Spleen (tissue), 11 donors: ENCODE measurements at regions not wholly inside any gene's neighbourhood (a gene's known extent, or its start where the extent isn't known, plus 50 kb on each side); places are given as distances from the start of the nearest gene placed in this dataset.

ENCODE experiments used
- DNase-seq: peaks from one replicate; pipeline ENCODE4 v3.0.0-alpha.2; 2020
- H3K27ac ChIP-seq, 8 donors: fragments of 200-600 bp; sonication (generic) in 7 of 8; 1 replicate in 4 of 8; 2 replicates in 4 of 8; pipeline versions ENCODE4 v1.5.0 to v1.8.0; 2016 to 2021; ENCODE audit warnings: inconsistent platforms in 4 of 8, mild to moderate bottlenecking in 4 of 8, moderate library complexity in 1 of 8
- H3K27me3 ChIP-seq, 7 donors: fragments of 200-600 bp; sonication (generic) in 6 of 7; replicated peaks in 1 of 7; 1 replicate in 4 of 7; 2 replicates in 3 of 7; pipeline versions ENCODE4 v1.5.0 to v1.8.0; 2016 to 2021; ENCODE audit warnings: inconsistent platforms in 3 of 7, mild to moderate bottlenecking in 1 of 7
- H3K36me3 ChIP-seq, 6 donors: fragments of 200-600 bp; sonication (generic) in 5 of 6; 1 replicate in 4 of 6; 2 replicates in 2 of 6; pipeline versions ENCODE4 v1.5.0 to v1.8.0; 2016 to 2021; ENCODE audit warnings: inconsistent platforms in 2 of 6
- H3K4me1 ChIP-seq, 6 donors: fragments of 200-600 bp; sonication (generic) in 5 of 6; 1 replicate in 3 of 6; 2 replicates in 3 of 6; pipeline versions ENCODE4 v1.5.0 to v1.8.0; 2016 to 2021; ENCODE audit warnings: inconsistent platforms in 3 of 6
- H3K4me3 ChIP-seq, 8 donors: fragments of 200-600 bp; sonication (generic) in 7 of 8; 1 replicate in 4 of 8; 2 replicates in 4 of 8; pipeline versions ENCODE4 v1.5.0 to v1.8.0; 2016 to 2021; ENCODE audit warnings: inconsistent platforms in 4 of 8, mild to moderate bottlenecking in 4 of 8, moderate library complexity in 2 of 8
- H3K9me3 ChIP-seq, 8 donors: fragments of 200-600 bp; sonication (generic) in 7 of 8; 1 replicate in 4 of 8; 2 replicates in 4 of 8; pipeline versions ENCODE4 v1.5.0 to v1.8.0; 2016 to 2021; ENCODE audit warnings: inconsistent platforms in 4 of 8
- POLR2A ChIP-seq, 3 donors: fragments of 450-650 bp; IDR thresholded peaks; one replicate each; pipeline ENCODE4 v1.5.1; 2017; ENCODE audit warnings: antibody characterized with exemption in 3 of 3, mild to moderate bottlenecking in 1 of 3
- POLR2AphosphoS5 ChIP-seq, 3 donors: sonication (generic); formaldehyde crosslinking; IDR thresholded peaks; one replicate each; pipeline ENCODE4 v1.5.1; 2017; ENCODE audit warnings: antibody characterized with exemption in 3 of 3
- WGBS, 5 donors: extraction: QIAGEN DNeasy Blood & Tissue Kit in 3 of 5; methylation state at CpG; one replicate each; pipeline versions ENCODE4 v1.1.5 to v1.1.7; 2013 to 2018; 5-methylcytosine and 5-hydroxymethylcytosine counted together
- intact Hi-C: fragments of 100-400 bp; cut with DNase I; formaldehyde crosslinking; loops from one replicate; pipeline ENCODE4 v1.15.0; 2023; ENCODE audit warnings: low total_unique reads
- TF ChIP-seq, protein P1 (sequence below), 11 experiments: fragments of 200-600 bp in 7 of 11; fragments of 450-650 bp in 4 of 11; sonication (generic) in 4 of 11; IDR thresholded peaks in 8 of 11; conservative IDR thresholded peaks in 3 of 11; 1 replicate in 7 of 11; 2 replicates in 4 of 11; pipeline versions ENCODE4 v1.4.0 to v1.8.0; 2016 to 2021; ENCODE audit warnings: antibody characterized with exemption in 11 of 11, inconsistent platforms in 4 of 11, mild to moderate bottlenecking in 1 of 11
- donor health status: healthy with polysubstance abuse.
- donor health status: DM: no; HTN: no; CAD: no; lungs with moderate emphysema.
- donor health status: DM: no; HTN: no; CAD: no.
- donor health status: Bipolar disorder and iron deficiency.
- donor health status: healthy.
- donor health status: DM: no; HTN: no; CAD: no.
- donor health status: DM: yes; HTN: yes; CAD: no.

DNA sequence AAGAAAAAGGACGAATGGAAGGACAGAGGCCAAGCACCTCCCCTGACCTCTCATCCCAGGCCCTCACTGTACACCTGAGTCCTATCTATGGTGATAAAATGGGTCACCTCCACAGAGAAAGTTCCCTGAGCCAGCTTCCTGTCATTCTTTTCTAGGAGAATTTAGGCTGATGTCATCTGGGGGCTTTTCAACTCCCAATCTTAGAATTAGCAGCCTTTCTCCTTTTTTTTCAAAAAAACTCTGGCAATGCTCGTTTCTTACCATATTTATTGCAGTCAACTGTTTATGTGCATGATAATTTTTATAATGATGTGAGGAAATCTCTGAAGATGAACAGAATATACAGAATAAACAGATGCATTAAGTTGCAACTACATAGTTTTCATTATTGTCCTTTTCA lies 177.6 kb downstream of the SNAPC1 start:
- intact Hi-C loops = no loop called here
- 41 to 58% (median 56%) methylated on average over 2 of the region's 2 CpGs for WGBS, 5 donors

DNA sequence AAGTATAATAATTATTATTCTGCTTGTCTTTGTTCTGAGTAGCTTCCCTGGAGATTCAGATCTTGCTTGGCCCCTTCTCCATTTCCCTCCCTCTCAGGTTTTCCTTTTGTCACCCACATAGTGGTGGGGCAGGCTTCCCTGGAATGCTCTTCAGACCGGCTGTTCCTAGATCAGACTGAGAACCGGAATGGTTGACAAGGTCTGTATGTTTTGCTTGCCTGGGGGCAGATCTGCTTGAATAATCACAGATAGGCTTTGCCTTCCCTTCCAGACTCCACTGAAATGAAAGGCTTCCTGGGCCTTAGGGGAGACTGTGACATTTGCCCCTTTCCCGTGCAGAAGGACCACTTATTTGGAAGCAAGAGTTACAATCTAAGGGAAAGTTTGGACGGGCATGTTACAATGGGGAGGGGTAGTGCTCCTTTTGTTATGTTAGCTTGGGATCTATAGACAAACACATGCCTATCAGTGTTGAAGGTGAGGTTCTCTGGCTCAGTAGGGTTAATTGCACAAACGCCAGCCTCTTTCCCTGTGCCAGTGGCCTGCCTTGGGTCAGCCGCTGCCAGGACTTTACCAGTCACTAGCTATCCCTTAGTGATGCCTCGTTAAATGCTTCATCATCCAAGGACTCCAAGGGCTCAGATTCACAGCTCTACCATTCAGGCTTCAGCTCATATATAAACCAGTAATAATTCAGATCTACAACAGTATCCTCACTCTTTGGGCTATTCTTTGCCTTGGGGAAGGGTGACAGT lies 178.6 kb downstream of the SNAPC1 start:
- H3K9me3 ChIP-seq = peaks cover 0 to 9% (median 0%) of the 10 kb centered on the region in 8 donors
- H3K4me3 ChIP-seq = no peak overlapping the region
- TF ChIP-seq POLR2A (IDR thresholded peaks at IDR 0.05) = no peak
- TF ChIP-seq POLR2AphosphoS5 (IDR thresholded peaks at IDR 0.05) = no peak
- TF ChIP-seq, protein P1, sequence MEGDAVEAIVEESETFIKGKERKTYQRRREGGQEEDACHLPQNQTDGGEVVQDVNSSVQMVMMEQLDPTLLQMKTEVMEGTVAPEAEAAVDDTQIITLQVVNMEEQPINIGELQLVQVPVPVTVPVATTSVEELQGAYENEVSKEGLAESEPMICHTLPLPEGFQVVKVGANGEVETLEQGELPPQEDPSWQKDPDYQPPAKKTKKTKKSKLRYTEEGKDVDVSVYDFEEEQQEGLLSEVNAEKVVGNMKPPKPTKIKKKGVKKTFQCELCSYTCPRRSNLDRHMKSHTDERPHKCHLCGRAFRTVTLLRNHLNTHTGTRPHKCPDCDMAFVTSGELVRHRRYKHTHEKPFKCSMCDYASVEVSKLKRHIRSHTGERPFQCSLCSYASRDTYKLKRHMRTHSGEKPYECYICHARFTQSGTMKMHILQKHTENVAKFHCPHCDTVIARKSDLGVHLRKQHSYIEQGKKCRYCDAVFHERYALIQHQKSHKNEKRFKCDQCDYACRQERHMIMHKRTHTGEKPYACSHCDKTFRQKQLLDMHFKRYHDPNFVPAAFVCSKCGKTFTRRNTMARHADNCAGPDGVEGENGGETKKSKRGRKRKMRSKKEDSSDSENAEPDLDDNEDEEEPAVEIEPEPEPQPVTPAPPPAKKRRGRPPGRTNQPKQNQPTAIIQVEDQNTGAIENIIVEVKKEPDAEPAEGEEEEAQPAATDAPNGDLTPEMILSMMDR (IDR thresholded peaks at IDR 0.05 in 8 of 11, conservative IDR thresholded peaks at IDR 0.05 in 3 of 11) = no peak
- no peak overlapping the region for H3K27ac ChIP-seq
- H3K4me1 ChIP-seq = no peaks in the 10 kb centered on the region
- H3K27me3 ChIP-seq = peaks cover 0 to 10% (median 0%) of the 10 kb centered on the region in 7 donors
- WGBS, 5 donors = 60 to 74% (median 67%) methylated on average over 7 of the region's 7 CpGs
- intact Hi-C loops = no loop called here
- no peaks in the 10 kb centered on the region for H3K36me3 ChIP-seq
- no peak for DNase-seq

More for the DNA sequence above, 177.6 kb downstream of the SNAPC1 start:
- Histone ChIP-seq H3K9me3 (peaks cover 0 to 9% (median 0%) of the 10 kb centered on the region in 8 donors), H3K4me3 (no peak overlapping the region), H3K27ac (no peak overlapping the region), H3K27me3 (peaks cover 0 to 10% (median 0%) of the 10 kb centered on the region in 7 donors), H3K4me1 (no peaks in the 10 kb centered on the region), H3K36me3 (no peaks in the 10 kb centered on the region)
- DNase-seq = no peak
- TF ChIP-seq POLR2A (IDR thresholded peaks at IDR 0.05) (no peak), POLR2AphosphoS5 (IDR thresholded peaks at IDR 0.05) (no peak)
- TF ChIP-seq, protein P1 (IDR thresholded peaks at IDR 0.05 in 8 of 11, conservative IDR thresholded peaks at IDR 0.05 in 3 of 11) = no peak

DNA sequence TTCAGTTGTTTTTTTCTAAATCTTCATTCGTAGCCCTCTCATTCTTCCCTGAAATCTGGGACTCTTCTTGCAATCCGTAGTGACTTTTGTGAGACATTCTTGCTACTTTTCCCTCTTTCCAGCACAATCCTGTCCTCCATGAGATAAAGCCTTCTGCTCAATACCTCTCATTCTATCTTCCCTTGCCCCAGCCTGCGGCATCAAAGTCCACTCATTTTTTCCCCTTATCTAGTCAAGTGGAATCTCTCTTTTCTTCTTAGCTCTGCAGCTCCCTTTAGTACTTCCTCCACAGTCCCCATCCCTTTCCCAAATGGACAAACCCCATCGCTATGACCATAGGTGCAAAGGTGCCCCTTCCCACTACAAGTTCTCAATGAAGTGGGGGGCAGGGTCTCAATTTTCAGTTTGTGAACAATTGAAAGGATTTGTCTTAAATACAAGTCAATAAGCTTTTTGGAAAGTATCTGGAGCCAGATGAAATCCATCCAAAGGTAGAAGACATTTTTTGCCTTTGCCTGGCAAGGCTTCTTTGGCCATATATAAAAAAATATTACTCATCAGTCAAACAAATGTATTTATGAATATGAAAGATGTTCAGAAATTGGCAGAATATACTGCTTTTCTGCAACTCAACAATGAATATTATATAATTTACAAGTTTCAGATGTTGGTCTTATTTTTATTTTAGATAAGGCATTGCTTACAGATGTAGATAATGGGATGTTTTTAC lies 179.4 kb downstream of the SNAPC1 start:
- H3K36me3 ChIP-seq = no peaks in the 10 kb centered on the region
- intact Hi-C loops = no loop called here
- no peak overlapping the region for H3K4me3 ChIP-seq
- peaks cover 0 to 10% (median 0%) of the 10 kb centered on the region in 7 donors for H3K27me3 ChIP-seq
- DNase-seq = no peak
- no peak overlapping the region for H3K27ac ChIP-seq
- WGBS, 5 donors = 86 to 92% (median 89%) methylated on average over 4 of the region's 4 CpGs
- no peaks in the 10 kb centered on the region for H3K4me1 ChIP-seq
- TF ChIP-seq POLR2AphosphoS5 (IDR thresholded peaks at IDR 0.05) = no peak
- no peak for TF ChIP-seq POLR2A (IDR thresholded peaks at IDR 0.05)
- TF ChIP-seq, protein P1 (IDR thresholded peaks at IDR 0.05 in 8 of 11, conservative IDR thresholded peaks at IDR 0.05 in 3 of 11) = no peak
- H3K9me3 ChIP-seq = peaks cover 0 to 9% (median 0%) of the 10 kb centered on the region in 8 donors

DNA sequence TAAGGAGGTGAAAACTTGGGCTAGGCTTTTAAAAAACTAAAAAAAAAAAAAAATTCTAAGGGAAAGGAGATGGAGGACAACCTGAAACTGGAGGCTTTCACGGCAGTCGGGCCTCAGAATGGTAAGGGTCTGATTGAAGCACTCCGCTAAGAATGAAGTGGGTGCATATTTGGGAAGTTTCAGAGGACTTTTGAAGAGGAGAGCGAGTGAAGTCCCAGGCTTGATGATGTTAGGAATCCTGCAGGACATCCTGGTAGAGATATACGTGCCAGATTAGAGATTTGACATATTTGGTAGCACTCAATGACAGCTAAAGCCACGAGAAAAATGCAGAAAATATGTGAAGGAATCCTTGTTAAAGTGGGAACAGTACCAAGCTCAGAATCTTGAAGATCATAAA lies 186.2 kb downstream of the SNAPC1 start:
- Histone ChIP-seq H3K36me3 (no peaks in the 10 kb centered on the region), H3K27ac (no peak overlapping the region), H3K4me1 (no peaks in the 10 kb centered on the region), H3K9me3 (peaks cover 0 to 9% (median 0%) of the 10 kb centered on the region in 8 donors), H3K27me3 (no peaks in the 10 kb centered on the region), H3K4me3 (no peak overlapping the region)
- TF ChIP-seq POLR2AphosphoS5 (IDR thresholded peaks at IDR 0.05) (no peak), POLR2A (IDR thresholded peaks at IDR 0.05) (no peak)
- TF ChIP-seq, protein P1 (IDR thresholded peaks at IDR 0.05 in 8 of 11, conservative IDR thresholded peaks at IDR 0.05 in 3 of 11) = no peak
- 70 to 83% (median 81%) methylated on average over 6 of the region's 6 CpGs for WGBS, 5 donors
- intact Hi-C loops = no loop called here
- DNase-seq = no peak
